NCI-H2081 (cell line): ENCODE measurements at regions not wholly inside any gene's neighbourhood (a gene's known extent, or its start where the extent isn't known, plus 50 kb on each side); places are given as distances from the start of the nearest gene placed in this dataset.

ENCODE experiments used
- DNase-seq, 2 experiments: peaks; one replicate each; lab custom pipeline; 2025; lab: John Stamatoyannopoulos, UW

- DNase-seq = no peak
These were observed 276.2 kb upstream of the RTL1 start for GRCh38 chr14:101179691-101180211.

- no peak for DNase-seq
These were observed 278.2 kb upstream of the RTL1 start for GRCh38 chr14:101181446-101182313.

DNA sequence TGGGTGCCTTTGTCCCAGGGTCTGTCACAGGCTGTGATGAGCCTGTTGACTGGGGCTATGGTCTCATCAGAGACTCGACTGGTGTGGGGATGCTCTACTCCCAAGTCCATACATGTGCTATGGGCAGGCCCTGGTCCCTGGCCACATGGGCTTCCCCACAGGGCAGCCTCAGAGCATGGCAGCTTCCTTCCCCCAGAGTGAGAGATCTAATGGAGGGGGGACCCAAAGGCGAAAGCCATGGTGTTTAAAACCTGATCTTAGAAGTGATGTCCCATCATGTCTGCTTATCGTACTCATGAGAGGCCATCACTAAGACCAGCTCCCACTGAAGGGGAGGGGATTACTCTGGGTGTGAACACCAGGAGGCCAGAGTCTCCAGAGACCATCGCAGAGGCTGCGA is 279.0 kb upstream of the RTL1 start:
- DNase-seq = no peak

DNA sequence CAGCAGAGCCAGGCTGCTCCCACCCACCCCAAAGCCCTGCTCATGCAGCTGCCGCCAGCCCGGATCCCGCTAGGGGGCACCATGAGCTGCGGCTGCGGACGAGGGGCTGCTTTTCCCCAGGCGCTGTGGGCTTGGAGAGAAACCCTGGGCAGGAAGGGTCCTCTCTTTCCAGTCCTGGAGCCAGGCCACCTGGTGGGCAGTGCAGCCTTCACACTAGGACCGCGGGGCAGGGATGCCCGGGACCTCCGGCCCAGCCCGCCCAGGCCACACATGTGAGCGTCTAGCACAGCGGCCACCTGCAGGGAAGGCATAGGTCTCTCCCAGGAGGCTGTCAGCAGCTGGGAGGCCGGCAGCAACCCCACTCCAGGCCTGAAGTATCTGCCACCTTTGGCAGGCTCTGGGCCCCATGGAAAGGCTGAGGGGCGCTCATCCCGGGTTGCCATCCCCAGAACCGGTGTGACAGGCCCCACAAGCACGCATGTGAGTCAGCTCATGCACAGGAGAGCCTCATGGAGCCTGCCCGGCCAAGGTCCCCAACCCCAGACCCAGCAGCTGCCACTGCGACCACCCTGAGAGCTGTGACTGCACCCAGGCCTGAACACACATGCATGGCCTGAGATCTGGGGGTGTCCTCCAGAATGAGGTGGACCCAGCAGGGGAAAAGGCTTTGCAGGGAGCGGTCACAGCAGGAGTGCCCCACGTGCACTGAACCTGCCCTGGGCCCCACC is 280.0 kb upstream of the RTL1 start:
- DNase-seq = no peak

DNA sequence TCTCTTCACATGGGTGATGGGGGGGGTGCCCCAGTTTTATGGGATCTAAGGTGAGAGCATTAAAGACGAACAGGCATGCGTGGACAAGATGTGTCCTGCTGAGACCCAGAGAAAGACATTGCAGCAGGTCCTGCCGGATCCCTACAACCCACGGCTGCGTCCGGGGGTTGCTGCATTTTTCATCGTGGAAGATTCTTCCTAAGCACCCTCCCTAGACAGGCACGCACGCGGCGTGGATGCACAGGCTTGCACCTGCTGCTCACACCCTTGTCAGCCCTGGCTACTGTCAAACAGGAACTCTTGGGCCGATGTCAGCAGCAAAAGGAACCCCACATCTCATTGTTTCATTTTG is 280.6 kb upstream of the RTL1 start:
- DNase-seq = no peak

DNA sequence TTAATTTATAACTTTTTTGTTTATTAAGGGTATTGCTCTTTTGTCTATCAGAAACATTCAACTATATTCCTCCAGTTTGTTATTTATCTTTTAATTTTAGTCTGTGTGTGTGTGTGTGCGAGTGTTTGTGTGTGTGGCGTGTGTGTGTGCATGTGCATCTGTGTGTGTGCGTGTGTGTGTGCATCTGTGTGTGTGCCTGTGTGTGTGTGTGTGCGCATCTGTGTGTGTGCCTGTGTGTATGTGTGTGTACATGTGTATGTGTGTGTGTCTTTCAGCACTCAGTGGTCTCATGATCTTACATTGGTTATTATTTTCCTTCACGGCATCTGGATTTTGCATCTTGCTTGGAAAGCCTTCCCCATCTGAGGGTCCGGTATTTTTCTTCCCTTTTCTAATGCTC is 281.1 kb upstream of the RTL1 start:
- no peak for DNase-seq

DNA sequence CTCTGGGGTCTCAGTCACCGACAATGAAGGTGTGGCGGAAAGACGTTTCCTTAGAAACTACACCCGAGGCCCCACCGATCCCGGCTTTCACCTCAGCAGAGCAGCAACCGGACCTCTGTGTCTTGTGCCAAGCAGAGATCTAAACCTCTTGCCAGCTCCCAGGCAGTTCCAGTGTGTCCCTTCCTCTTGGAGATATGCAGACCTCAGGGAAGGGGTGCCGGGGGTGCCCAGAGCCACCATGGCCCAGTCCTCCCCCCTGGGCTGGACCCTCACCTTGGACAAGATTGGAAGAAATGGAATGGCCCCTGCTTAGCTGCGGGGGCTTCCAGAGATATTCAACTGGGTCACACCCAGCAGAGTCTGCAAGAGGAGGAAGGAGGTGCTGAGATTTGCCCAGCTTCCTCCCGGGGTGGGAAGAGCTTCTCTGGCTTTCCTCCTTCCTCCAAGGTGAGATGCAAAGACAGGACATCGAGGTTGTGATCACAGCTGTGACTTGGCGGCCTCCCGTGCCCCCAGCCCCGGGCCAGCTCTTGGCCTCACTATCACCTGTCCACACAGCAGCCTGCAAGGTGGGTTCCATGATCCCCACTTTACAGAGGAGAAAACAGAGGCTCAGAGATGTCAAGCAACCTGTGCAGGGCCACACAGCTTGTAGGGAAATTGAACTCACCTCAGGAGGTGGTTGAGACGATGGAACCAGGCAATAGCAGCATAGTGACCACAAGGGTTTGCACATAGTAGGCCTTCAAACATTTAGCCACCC is 281.7 kb upstream of the RTL1 start:
- DNase-seq = no peak

GRCh38 chr14:101185946-101186345 is 282.4 kb upstream of the RTL1 start:
- no peak for DNase-seq

GRCh38 chr14:101186544-101186943 is 283.0 kb upstream of the RTL1 start:
- DNase-seq = peak in 1 of 2 experiments; percentile 41

DNA sequence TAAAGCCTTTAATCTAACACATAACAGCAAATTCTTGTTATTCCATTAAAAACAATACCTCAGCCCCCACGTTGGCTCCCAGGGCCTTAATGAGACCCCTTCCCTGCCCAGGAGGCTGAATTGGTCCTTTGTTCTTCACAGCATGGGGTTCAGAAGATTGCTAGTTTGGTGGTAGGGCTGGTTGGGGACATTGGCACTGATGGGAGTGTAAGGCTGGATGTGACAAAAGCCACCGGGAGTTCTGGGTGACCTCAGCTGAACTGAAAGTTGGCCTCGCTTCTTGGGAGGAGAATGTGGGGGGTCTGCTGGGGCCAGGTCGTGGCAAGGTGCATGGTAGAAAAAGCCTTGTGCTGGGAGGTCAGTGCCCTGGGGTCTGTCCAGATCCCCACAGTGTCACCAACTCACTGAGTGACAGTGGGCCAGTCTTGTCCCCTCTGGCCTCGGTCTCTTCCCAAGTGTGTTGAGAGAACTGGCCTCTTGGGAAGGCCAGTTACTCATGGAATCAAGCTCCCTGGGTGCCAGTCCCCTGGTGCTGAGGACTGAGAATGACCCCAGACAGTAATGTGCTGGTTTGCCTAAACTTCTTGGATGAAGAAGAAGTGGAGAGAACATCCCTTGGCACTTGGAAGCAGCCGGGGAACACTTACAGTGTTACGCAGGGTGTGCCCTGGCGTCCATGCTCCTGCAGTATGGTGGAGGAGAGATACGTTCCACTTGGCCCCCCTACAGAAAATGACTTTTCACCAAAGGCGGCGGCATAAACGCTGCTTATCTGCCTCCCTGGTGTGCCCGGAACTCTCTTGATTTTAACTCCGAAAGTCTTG is 283.7 kb upstream of the RTL1 start:
- peak in 1 of 2 experiments; percentile 41 for DNase-seq

- DNase-seq = no peak
These were observed 284.5 kb upstream of the RTL1 start for GRCh38 chr14:101187816-101188570.

- no peak for DNase-seq
These were observed 285.0 kb upstream of the RTL1 start for GRCh38 chr14:101188571-101188915.

DNA sequence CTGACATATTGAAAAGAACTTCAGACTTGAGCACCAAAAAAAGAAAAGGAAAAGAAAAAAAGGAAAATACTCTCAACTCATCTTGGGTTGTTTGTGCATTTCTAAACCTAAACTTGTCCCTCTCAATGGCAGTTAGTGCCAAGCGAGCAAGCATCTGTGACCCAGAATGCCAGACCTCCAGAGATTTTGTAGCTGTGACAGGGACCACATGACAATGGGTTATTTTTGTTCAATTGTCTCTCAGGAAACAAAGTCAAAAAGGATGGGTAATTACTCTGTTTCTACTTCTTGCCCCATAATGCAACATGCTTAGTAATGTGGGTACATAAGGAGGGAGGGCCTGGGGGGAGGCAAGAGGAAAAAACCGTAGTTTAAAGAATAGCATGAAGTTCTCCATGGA is 285.7 kb upstream of the RTL1 start:
- no peak for DNase-seq

DNA sequence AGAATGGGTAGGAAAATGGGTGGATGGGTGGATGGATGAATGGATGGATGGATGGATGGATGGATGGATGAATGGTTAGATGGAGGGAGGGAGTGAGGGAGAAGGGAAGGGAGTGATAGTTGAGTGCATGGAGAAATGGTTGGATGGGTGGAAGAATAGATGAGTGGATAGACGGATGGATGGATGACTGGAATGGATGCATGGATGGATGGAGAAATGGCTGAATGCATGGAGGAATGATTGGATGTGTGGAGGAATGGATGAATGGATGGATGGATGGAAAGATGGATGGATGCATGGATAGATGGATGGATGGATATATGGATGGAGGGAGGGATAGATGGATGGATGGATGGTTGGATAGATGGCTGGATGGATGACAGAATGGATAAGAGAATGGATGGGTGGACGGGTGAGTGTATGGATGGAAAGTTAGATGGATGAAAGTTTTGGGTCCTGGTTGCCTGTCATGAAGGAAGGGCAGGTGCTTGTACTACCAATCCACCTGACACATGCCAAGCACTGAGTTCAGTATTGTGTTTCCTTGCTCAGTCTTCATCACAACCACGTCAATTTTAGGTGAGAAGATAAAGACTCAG is 286.5 kb upstream of the RTL1 start:
- DNase-seq = no peak

GRCh38 chr14:101191101-101191720 is 287.7 kb upstream of the RTL1 start:
- no peak for DNase-seq

DNA sequence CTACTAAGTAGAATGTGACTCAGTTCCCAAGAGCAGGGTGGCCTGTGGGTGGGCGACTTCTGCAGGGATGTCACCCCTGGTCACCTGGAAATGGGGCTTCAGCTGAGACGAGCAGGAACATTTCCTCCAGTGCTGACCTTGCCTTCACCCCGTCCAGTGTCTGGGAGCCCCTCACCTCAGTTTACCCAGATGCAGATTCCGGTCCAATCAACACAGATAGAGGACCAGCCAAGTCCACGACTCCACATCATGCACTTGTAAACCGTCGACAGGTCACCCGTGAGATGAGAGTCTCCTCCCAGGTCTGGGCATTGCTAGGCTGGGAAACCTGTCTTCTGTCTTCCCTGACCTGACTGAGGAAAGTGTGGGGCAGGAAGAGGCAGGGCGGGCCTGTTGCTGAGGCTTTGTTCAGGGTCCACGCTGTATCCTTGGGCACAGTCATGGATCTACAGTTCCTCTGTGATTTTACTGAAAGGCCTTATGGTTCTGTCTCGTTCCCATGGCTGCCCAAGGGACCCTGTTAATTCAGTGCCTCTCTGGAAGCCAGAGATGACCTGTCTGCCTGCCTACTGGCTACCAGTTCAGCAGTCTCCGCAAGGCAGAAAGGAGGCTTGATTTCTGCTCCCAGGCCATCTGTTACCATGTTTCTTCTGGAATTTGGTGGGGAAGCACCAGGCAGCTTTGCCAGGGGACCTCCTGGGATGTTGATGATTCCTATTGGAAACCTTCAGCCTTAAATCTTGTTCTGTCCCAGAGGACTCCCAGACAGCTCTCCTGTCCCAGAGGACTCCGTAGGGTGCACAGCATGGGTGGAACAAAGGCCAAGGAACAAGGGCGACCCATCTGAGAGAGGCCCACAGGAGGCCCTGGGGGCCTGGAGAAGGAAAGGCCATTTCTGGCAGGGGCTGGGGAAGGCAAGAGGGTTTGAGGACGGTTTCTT is 288.5 kb upstream of the RTL1 start:
- DNase-seq = no peak

GRCh38 chr14:101192661-101193000 is 289.1 kb upstream of the RTL1 start:
- no peak for DNase-seq

DNA sequence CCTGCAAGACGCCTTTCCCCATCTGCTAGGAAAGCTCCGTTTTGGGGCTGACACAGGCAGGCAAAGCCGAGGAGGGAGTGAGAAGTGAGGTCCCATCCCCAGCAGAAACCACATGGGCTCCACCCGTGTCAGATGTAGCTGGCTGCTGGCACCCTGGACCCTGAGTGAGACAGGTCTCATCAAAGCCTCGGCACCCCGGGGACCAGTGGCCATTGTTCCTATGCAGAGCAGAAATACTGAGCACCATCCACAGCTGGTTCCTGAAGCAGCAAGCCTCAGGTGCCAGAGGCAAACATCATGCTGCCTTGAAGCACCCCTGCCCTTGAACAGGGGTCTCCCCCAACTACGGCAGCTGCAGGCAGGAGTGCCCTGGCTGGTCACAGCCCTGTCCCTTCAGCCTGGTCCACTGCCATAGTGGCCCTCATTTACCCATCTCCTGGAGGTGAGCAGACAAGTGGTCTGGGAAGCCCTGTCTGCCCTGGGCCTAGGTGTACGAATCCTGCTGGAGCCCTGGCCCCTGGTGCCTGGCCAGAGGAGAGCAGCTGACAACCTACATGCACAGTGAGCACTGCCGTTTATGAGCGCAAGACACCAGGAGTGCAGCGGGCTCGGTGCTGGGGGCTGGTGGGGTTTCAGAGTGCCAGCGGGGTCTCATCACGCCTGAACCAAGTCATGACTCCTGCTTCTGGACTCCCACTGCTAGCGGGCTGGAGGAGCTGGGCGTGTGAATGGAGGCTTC is 289.8 kb upstream of the RTL1 start:
- no peak for DNase-seq
